HG02973 (cell line): ENCODE measurements at regions not wholly inside any gene's neighbourhood (a gene's known extent, or its start where the extent isn't known, plus 50 kb on each side); places are given as distances from the start of the nearest gene placed in this dataset.
"Not testable (repeated sequence)": the region's sequence is repeated elsewhere in the genome, so short reads cannot be mapped to it uniquely, and the experiment has no call there.

ENCODE experiments used
- ATAC-seq: cut with Tn5 transposase; IDR thresholded peaks from one replicate; pipeline ENCODE4 v1.9.1; 2021; ENCODE audit warnings: moderate library complexity; ENCODE audit not compliant: unreplicated experiment

DNA sequence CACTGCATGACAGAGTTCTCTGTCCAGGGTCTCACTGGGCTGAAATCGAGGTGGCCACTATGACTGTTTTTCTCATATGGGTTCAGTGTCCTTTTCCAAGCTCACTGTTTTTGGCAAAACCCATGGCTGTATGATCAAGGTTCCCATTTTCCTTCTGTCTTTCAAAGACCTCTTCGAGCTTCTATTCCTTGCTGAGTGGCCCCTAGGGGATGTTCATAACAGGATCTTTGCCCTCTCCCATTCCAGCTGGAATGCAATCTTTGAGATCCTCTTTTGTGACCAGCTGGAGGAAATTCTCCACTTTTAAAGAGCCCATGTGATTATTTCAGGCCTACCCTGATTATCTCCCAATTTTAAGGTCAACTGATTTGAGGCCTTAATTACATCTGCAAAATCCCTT is 572.5 kb upstream of the SLC10A2 start:
- no peak for ATAC-seq

- ATAC-seq, result no peak
Observed at GRCh38 chr13:103634066-103634465, 567.8 kb upstream of the SLC10A2 start.

- no peak for ATAC-seq
Observed at GRCh38 chr13:103625194-103625593, 559.0 kb upstream of the SLC10A2 start.

DNA sequence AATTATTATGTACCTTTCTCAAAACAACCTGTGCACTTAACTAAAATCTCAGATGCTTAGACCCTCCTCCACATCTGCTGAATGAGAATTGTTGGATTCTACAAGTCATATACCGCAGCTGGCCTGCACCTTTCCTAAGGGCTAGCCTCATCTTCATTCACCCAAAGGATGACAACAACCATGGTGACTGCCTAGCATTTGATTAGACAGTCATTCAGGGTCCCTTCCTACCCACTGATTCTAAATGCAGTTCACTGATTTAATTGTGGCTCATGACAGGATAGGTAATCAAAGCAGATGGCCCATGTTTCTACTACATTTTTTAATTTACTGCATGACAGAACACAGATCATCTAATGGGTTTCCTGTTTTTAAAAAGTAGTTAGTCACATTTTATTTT is 551.9 kb upstream of the SLC10A2 start:
- no peak for ATAC-seq

DNA sequence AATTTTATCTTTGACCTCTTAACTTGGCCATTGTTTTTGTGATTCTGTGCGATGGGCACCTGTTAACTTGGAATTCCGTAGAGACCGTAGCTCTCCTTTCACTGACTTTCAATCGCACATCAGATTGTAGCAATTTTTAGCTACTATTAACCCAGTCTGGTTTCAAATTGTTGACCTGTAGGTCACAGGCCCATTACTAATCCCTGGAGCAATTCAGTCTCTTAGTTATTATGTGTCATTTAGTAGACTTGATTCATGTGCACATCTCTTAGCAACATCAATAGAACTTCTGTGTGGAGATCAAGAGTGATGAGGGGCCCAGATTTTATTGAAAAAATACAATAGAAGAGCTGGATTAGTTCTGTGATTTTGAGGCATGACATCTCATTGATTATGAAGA is 549.6 kb upstream of the SLC10A2 start:
- no peak for ATAC-seq

DNA sequence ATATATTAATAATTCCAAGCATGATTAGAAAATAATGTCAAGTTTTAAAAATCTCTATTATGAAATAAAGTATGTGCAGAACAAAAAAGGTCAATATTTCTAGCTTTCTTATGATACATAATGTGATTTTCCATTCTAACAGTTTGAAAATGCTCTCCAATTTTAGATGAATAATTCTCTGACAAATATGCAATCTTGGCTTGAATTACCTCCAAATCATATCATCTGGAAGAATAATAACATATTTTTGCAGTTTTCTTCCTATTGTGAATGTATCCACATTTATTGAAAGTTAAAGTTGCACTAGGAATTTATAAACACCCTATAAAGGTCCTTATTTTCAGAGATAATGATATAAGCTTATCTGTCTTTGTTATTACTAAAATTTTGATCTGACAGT is 548.5 kb upstream of the SLC10A2 start:
- no peak for ATAC-seq

GRCh38 chr13:103607995-103608394 is 541.8 kb upstream of the SLC10A2 start:
- peak; percentile 61 for ATAC-seq

GRCh38 chr13:103605546-103606326 is 539.5 kb upstream of the SLC10A2 start:
- no peak for ATAC-seq

- not testable (repeated sequence) for ATAC-seq
Observed at GRCh38 chr13:103599870-103600269, 533.7 kb upstream of the SLC10A2 start.

GRCh38 chr13:103598671-103599070 is 532.5 kb upstream of the SLC10A2 start:
- ATAC-seq, result no peak

GRCh38 chr13:103573446-103573845 is 507.2 kb upstream of the SLC10A2 start:
- no peak for ATAC-seq

DNA sequence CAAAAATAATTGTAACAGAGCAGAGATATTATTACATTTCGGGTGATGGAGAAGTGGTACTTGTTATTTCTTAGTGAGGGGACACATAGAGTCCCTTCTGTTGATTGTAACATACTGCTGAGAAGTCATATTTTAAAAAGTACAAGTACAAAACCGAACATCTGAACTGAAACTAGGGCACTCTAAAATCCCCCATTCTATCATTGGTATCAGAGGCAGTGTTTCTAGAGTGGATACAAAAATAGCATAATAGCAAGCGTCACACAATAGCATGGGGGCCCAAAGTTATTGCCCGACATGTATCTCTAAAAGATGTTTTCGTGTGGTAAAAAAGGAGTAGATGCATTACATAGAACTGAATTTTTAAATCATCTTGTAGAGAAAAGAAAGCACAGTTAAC is 502.1 kb upstream of the SLC10A2 start:
- no peak for ATAC-seq

- no peak for ATAC-seq
Observed at GRCh38 chr13:103557878-103558277, 491.7 kb upstream of the SLC10A2 start.

DNA sequence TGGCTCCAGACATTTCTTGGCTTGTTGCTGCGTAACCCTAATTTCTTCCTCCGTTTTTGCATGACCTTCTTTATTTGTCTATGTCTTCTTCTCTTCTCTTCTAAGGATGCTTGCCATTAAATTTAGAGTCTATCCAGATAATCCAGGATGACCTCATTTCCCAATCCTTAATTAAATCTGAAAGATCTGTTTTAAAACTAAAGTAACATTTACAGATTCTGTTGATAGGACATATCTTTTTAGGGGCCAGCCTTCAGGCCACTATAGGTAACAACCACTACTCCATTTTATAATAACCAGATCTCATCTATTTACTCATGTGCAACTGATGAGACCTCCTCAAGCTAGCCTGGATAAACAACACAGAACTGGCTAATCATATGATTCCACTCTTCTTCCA is 490.5 kb upstream of the SLC10A2 start:
- no peak for ATAC-seq

DNA sequence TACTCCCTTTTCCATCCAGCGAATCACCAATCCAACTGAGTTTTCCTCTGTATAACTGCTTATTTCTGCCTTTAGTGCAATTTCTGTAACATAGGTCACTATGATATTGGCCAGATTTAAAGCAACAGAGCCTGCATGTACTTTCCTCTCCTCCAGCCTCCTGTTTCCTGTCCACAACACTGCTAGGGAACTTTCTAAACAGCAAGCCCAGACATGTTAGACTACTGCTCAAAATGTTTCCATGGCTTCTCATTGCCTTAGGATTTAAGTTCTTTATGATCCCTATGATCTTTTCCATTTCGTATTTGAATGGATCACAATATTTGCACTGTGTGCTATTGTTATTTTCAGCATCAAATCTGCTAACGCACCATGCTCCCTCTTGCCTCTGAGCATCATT is 481.7 kb upstream of the SLC10A2 start:
- ATAC-seq, result no peak

- no peak for ATAC-seq
Observed at GRCh38 chr13:103546271-103546670, 480.1 kb upstream of the SLC10A2 start.

- no peak for ATAC-seq
Observed at GRCh38 chr13:103542648-103543047, 476.4 kb upstream of the SLC10A2 start.

DNA sequence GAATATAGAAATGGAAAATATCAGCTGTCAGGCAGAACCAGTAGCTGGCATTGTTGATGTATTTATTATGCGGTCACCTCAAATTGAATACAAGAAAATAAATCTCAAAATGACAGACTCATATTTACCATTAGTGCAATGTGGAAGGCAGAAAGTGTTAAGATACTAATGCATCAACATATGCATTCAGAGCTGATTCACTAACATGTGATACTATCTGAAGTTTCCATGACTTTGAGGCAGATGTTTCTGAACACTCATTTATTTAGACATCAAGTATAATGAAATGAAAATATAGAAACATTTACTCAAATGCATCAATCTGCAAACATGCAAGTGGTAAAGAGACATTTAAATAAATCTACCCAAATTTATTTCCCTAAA is 474.2 kb upstream of the SLC10A2 start:
- no peak for ATAC-seq

DNA sequence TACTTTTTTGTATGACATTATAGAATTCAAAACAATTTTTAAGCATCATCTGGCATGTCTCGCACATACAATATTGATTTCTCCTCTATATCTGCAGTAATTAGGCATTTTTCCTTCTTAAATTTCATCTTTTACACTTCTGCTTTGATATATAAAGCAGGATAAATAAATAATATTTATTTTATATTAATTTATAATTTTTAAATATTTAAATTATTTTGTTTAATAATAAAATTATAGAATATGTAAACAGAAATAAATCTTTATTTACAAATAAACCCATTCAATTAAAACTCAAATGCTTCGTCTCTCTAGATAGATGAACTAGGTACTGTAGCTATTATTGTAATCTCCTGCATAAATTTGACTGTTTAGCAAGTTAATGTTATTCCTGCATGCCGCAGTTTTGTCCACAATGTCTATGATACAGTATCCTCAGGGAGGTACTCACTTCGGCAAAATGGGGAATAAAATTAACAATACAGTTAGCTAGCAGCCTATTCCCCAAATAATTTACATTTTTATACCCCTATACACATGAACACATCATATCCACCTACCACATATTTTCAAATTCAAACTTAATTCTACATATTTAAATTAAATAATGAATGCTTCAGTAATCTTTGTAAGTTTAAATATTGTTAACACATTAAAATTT is 473.6 kb upstream of the SLC10A2 start:
- ATAC-seq, result no peak

GRCh38 chr13:103539265-103539664 is 473.0 kb upstream of the SLC10A2 start:
- no peak for ATAC-seq

- ATAC-seq, result no peak
Observed at GRCh38 chr13:103537616-103538015, 471.4 kb upstream of the SLC10A2 start.

DNA sequence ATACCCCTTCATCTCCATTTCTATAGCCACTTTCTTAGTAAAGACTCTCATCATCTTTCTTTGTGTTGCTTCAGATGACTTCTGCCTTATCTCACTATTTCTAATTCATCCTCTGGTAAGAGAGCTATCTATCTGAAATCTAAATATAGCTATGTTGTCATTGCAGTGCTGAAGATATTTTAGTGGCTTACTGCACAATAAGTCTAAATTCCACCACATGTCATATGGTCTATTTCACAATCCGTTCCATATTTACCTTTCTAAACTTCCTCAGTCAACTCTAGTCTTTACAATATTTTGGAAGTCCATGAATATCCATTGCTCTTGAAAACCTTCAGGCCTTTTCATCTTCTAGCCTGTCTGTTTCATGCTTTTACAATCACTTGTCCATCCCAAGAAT is 465.1 kb upstream of the SLC10A2 start:
- ATAC-seq, result no peak

- ATAC-seq, result no peak
Observed at GRCh38 chr13:103528437-103528836, 462.2 kb upstream of the SLC10A2 start.
